Naive thymus-derived CD4-positive, alpha-beta T cell (primary cell): ENCODE measurements at regions not wholly inside any gene's neighbourhood (a gene's known extent, or its start where the extent isn't known, plus 50 kb on each side); places are given as distances from the start of the nearest gene placed in this dataset.

Source experiments
- ATAC-seq: fragments of 150-1000 bp; cut with Tn5 transposase; 2 replicates; pipeline ENCODE4 v1.10.0; 2021; ENCODE audit warnings: mild to moderate bottlenecking, moderate library complexity
- CTCF ChIA-PET: fragments of 350-600 bp; sonication (Branson Sonifier 250); formaldehyde crosslinking; loops from one replicate; lab custom pipeline; 2021; ENCODE audit warnings: antibody characterized with exemption; lab: Charles Lee
- POLR2A ChIA-PET: fragments of 350-600 bp; sonication (Branson Sonifier 250); formaldehyde crosslinking; loops from one replicate; lab custom pipeline; 2021; ENCODE audit warnings: antibody characterized with exemption, inconsistent platforms; lab: Charles Lee
- DNase-seq, 9 donors: peaks; one replicate each; pipeline versions ENCODE4 v3.0.0 to v3.0.0-alpha.2; 2020 to 2022; ENCODE audit warnings: mixed read lengths in 1 of 9
- H3K27ac ChIP-seq: one replicate; pipeline ENCODE4 v1.7.0; 2013; ENCODE audit warnings: mild to moderate bottlenecking, low read depth, low read length, moderate library complexity
- H3K27me3 ChIP-seq, 2 donors: one replicate each; pipeline ENCODE4 v1.7.0; 2013; ENCODE audit warnings: low read length in 2 of 2, mild to moderate bottlenecking in 2 of 2, moderate library complexity in 2 of 2; ENCODE audit not compliant: control insufficient read depth in 2 of 2, insufficient read depth in 2 of 2
- H3K36me3 ChIP-seq, 3 experiments: 1 replicate in 2 of 3; 2 replicates in 1 of 3; pipeline ENCODE4 v1.7.0; 2013; ENCODE audit warnings: low read length in 3 of 3, mild to moderate bottlenecking in 3 of 3, moderate library complexity in 1 of 3; ENCODE audit not compliant: insufficient read depth in 3 of 3, control insufficient read depth in 2 of 3
- H3K4me1 ChIP-seq, 2 donors: one replicate each; pipeline ENCODE4 v1.7.0; 2013; ENCODE audit warnings: low read length in 2 of 2, mild to moderate bottlenecking in 2 of 2, moderate library complexity in 1 of 2; ENCODE audit not compliant: control insufficient read depth in 2 of 2, insufficient read depth in 2 of 2
- H3K4me3 ChIP-seq: 2 replicates; pipeline ENCODE4 v1.7.0; 2013; ENCODE audit warnings: mild to moderate bottlenecking, low read length
- H3K9me3 ChIP-seq, 3 experiments: 1 replicate in 2 of 3; 2 replicates in 1 of 3; pipeline ENCODE4 v1.7.0; 2013; ENCODE audit warnings: low read length in 3 of 3; ENCODE audit not compliant: control insufficient read depth in 2 of 3
- H3K27ac Mint-ChIP-seq, 9 donors: one replicate each; pipeline ENCODE4 v1.8.0; 2020 to 2022; ENCODE audit warnings: mixed read lengths in 9 of 9, mild to moderate bottlenecking in 8 of 9, moderate library complexity in 5 of 9, inconsistent platforms in 2 of 9
- H3K27me3 Mint-ChIP-seq, 5 donors: one replicate each; pipeline ENCODE4 v1.8.0; 2021 to 2022; ENCODE audit warnings: mixed read lengths in 5 of 5, mild to moderate bottlenecking in 1 of 5
- H3K36me3 Mint-ChIP-seq, 5 donors: one replicate each; pipeline ENCODE4 v1.8.0; 2020 to 2022; ENCODE audit warnings: mixed read lengths in 5 of 5, mild to moderate bottlenecking in 3 of 5, inconsistent platforms in 1 of 5
- H3K4me1 Mint-ChIP-seq, 7 donors: one replicate each; pipeline ENCODE4 v1.8.0; 2020 to 2022; ENCODE audit warnings: mixed read lengths in 7 of 7, mild to moderate bottlenecking in 3 of 7, inconsistent platforms in 1 of 7
- H3K4me3 Mint-ChIP-seq, 10 donors: one replicate each; pipeline ENCODE4 v1.8.0; 2020 to 2022; ENCODE audit warnings: mild to moderate bottlenecking in 10 of 10, mixed read lengths in 10 of 10, moderate library complexity in 6 of 10, inconsistent platforms in 2 of 10
- H3K9me3 Mint-ChIP-seq, 11 donors: one replicate each; pipeline ENCODE4 v1.8.0; 2020 to 2022; ENCODE audit warnings: mixed read lengths in 11 of 11, mild to moderate bottlenecking in 4 of 11, inconsistent platforms in 1 of 11, moderate library complexity in 1 of 11
- intact Hi-C, 2 donors: fragments of 100-400 bp; cut with micrococcal nuclease; formaldehyde crosslinking; loops; one replicate each; pipeline ENCODE4 v1.15.1; 2023

DNA sequence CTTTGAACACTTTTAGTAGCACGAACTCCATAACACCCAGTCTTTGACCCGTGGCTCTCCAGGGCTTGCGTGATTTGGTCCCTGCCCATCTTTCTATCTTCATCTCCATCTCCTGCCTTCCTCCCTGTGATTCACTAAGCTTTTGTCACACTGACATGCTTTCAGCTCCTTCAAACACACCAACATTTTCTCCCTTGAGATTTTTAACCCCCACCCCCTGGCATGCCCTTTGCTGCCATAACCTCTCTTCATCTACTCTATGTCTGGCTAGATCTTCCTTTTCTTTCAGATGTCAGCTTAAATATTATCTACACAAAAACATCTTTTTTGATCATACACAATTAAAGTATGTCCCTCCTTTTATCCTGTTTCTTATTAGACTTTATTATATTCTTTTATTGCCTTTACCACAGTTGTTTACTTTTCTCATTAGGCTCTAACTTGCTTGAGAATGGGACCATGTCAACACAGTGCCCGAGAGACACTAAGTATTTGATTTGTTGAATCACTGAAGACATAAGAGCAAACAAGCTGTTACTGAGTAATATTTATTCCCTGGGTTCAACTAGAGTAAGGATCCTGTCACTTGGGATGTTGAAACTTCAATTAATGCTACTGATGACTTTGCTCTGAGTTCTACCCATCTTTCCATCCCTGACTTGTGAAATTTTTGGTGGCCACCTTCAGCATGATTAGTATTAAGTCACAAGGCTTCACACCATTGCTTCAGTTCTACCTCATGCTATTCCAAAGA lies 387.3 kb downstream of the LRIG3 start:
- Mint-ChIP-seq H3K27ac (no peak overlapping the region), H3K27me3 (peaks cover 0 to 8% (median 6%) of the 10 kb centered on the region in 5 donors), H3K4me1 (no peaks in the 10 kb centered on the region), H3K4me3 (no peak overlapping the region), H3K36me3 (no peaks in the 10 kb centered on the region), H3K9me3 (peaks cover 0 to 3% (median 0%) of the 10 kb centered on the region in 11 donors)
- no peak for ATAC-seq
- ChIA-PET CTCF (no interaction called here), POLR2A (no interaction called here)
- Histone ChIP-seq H3K27me3 (no peaks in the 10 kb centered on the region), H3K4me3 (no peak overlapping the region), H3K9me3 (no peaks in the 10 kb centered on the region), H3K4me1 (no peaks in the 10 kb centered on the region), H3K36me3 (no peaks in the 10 kb centered on the region), H3K27ac (no peak overlapping the region)
- DNase-seq, result no peak
- intact Hi-C loops, result loop anchor here in 1 of 2 donors (10.0 kb wide), 1 partner anchor 188 kb away; no protein-coding TSS in a partner anchor

GRCh38 chr12:58533652-58534051 lies 386.7 kb downstream of the LRIG3 start:
- Histone ChIP-seq H3K36me3 (no peaks in the 10 kb centered on the region), H3K27me3 (no peaks in the 10 kb centered on the region), H3K4me1 (no peaks in the 10 kb centered on the region), H3K9me3 (no peaks in the 10 kb centered on the region), H3K27ac (no peak overlapping the region), H3K4me3 (no peak overlapping the region)
- DNase-seq, result no peak
- Mint-ChIP-seq H3K27ac (no peak overlapping the region), H3K27me3 (peaks cover 0 to 11% (median 6%) of the 10 kb centered on the region in 5 donors), H3K4me3 (no peak overlapping the region), H3K4me1 (no peaks in the 10 kb centered on the region), H3K9me3 (peaks cover 0 to 3% (median 0%) of the 10 kb centered on the region in 11 donors), H3K36me3 (no peaks in the 10 kb centered on the region)
- intact Hi-C loops, result loop anchor here in 1 of 2 donors (10.0 kb wide), 1 partner anchor 189 kb away; no protein-coding TSS in a partner anchor
- ChIA-PET CTCF (no interaction called here), POLR2A (no interaction called here)
- ATAC-seq, result no peak

GRCh38 chr12:58537278-58537677 lies 383.0 kb downstream of the LRIG3 start:
- intact Hi-C loops, result loop anchor here in 1 of 2 donors (10.0 kb wide), 1 partner anchor 192 kb away; no protein-coding TSS in a partner anchor
- H3K4me1 Mint-ChIP-seq, result no peaks in the 10 kb centered on the region
- ATAC-seq, result no peak
- DNase-seq, result no peak
- H3K27ac Mint-ChIP-seq, result no peak overlapping the region
- H3K9me3 ChIP-seq, result no peaks in the 10 kb centered on the region
- H3K36me3 ChIP-seq, result no peaks in the 10 kb centered on the region
- H3K4me3 ChIP-seq, result no peak overlapping the region
- H3K27me3 ChIP-seq, result no peaks in the 10 kb centered on the region
- H3K4me3 Mint-ChIP-seq, result no peak overlapping the region
- H3K9me3 Mint-ChIP-seq, result peaks cover 0 to 4% (median 0%) of the 10 kb centered on the region in 11 donors
- H3K4me1 ChIP-seq, result no peaks in the 10 kb centered on the region
- no peak overlapping the region for H3K27ac ChIP-seq
- H3K36me3 Mint-ChIP-seq, result no peaks in the 10 kb centered on the region
- H3K27me3 Mint-ChIP-seq, result peaks cover 0 to 19% (median 9%) of the 10 kb centered on the region in 5 donors
- POLR2A ChIA-PET, result no interaction called here
- CTCF ChIA-PET, result no interaction called here

GRCh38 chr12:58539295-58539694 lies 381.0 kb downstream of the LRIG3 start:
- peaks cover 0 to 13% (median 5%) of the 10 kb centered on the region in 5 donors for H3K27me3 Mint-ChIP-seq

DNA sequence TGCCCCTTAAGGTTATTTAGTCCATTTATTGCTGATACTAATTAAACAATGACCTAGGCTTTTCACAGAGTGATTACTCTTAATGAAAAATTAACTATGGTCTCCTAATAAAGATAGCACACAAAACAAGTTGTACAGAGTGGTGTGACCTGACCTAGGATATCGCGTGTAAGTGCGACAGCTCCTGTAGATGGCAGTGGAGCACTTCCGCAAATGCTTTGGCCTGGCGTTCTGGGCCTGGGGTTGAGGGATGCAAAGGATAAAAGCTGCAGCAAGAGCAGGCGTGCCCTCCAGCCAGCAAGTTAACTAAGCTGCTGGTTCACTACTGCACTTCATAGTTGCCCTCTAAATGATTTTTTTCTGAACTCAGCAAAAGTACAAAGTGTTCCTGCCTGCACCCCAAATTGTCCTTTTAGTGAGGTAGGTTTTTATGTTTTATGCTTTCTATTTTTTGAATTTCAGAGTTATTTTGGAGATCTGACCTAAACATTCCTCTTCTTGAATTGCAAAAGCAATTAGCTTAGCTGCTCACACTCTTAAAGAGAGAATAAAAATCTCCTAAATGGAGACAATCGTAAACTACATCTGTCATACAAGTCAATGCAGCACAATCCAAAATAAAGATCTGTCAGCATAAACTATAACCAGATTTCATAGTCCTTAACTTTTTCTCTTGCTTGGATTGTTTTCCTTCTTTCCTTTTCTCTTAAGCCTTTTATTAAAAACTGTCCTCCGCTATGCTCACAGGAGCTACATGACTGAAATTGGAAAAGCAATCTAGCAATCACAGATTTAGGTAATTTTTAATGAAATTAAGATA lies 379.6 kb downstream of the LRIG3 start:
- DNase-seq, result no peak
- ChIA-PET CTCF (no interaction called here), POLR2A (no interaction called here)
- H3K9me3 ChIP-seq, result no peaks in the 10 kb centered on the region
- H3K27me3 Mint-ChIP-seq, result peaks cover 0 to 13% (median 5%) of the 10 kb centered on the region in 5 donors
- no peak overlapping the region for H3K27ac ChIP-seq
- no peak overlapping the region for H3K27ac Mint-ChIP-seq
- H3K4me3 Mint-ChIP-seq, result no peak overlapping the region
- H3K27me3 ChIP-seq, result no peaks in the 10 kb centered on the region
- H3K36me3 Mint-ChIP-seq, result no peaks in the 10 kb centered on the region
- H3K36me3 ChIP-seq, result no peaks in the 10 kb centered on the region
- peaks cover 0 to 6% (median 0%) of the 10 kb centered on the region in 11 donors for H3K9me3 Mint-ChIP-seq
- ATAC-seq, result no peak
- no peak overlapping the region for H3K4me3 ChIP-seq
- no peaks in the 10 kb centered on the region for H3K4me1 ChIP-seq
- intact Hi-C loops, result no loop called here
- no peaks in the 10 kb centered on the region for H3K4me1 Mint-ChIP-seq

More at GRCh38 chr12:58539295-58539694, 381.0 kb downstream of the LRIG3 start:
- Histone ChIP-seq H3K9me3 (no peaks in the 10 kb centered on the region), H3K4me1 (no peaks in the 10 kb centered on the region), H3K27me3 (no peaks in the 10 kb centered on the region), H3K27ac (no peak overlapping the region), H3K4me3 (no peak overlapping the region), H3K36me3 (no peaks in the 10 kb centered on the region)
- DNase-seq (no peak), ATAC-seq (no peak)
- POLR2A ChIA-PET, result no interaction called here
- CTCF ChIA-PET, result interaction anchor here (0.7 kb wide), 1 partner anchor 361 kb away, joined by 3 read pairs; no protein-coding TSS in a partner anchor
- Mint-ChIP-seq H3K4me1 (no peaks in the 10 kb centered on the region), H3K36me3 (no peaks in the 10 kb centered on the region), H3K4me3 (no peak overlapping the region), H3K27ac (no peak overlapping the region), H3K9me3 (peaks cover 0 to 4% (median 0%) of the 10 kb centered on the region in 11 donors)
- intact Hi-C loops, result loop anchor here in 1 of 2 donors (10.0 kb wide), 1 partner anchor 194 kb away; no protein-coding TSS in a partner anchor

DNA sequence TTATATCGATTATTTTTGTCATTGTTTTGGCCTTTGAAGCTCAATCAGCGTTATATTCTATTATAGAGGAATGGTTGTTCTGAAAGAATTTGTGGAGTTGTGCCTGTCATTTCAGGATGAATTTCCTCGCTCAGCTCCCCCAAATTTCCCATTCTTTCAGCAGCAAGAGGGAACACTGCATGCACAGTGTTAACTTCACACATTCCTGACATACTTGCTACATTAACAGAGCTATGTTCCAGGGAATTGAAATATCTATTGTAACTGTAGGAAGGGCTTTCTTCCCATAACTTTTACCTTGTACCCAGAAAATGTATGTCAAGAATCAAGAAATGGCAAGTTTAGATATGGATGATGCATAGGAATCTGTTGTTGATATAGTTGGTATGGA lies 379.0 kb downstream of the LRIG3 start:
- Histone ChIP-seq H3K36me3 (no peaks in the 10 kb centered on the region), H3K4me1 (no peaks in the 10 kb centered on the region), H3K27me3 (no peaks in the 10 kb centered on the region), H3K4me3 (no peak overlapping the region), H3K9me3 (no peaks in the 10 kb centered on the region), H3K27ac (no peak overlapping the region)
- ATAC-seq, result no peak
- no peak overlapping the region for H3K27ac Mint-ChIP-seq
- intact Hi-C loops, result no loop called here
- H3K9me3 Mint-ChIP-seq, result peaks cover 0 to 6% (median 0%) of the 10 kb centered on the region in 11 donors
- H3K4me3 Mint-ChIP-seq, result no peak overlapping the region
- peaks cover 0 to 13% (median 5%) of the 10 kb centered on the region in 5 donors for H3K27me3 Mint-ChIP-seq
- ChIA-PET POLR2A (no interaction called here), CTCF (no interaction called here)
- no peak for DNase-seq
- no peaks in the 10 kb centered on the region for H3K4me1 Mint-ChIP-seq
- no peaks in the 10 kb centered on the region for H3K36me3 Mint-ChIP-seq
